ENCODE measurements at regions not wholly inside any gene's neighbourhood (a gene's known extent, or its start where the extent isn't known, plus 50 kb on each side); places are given as distances from the start of the nearest gene placed in this dataset.
"Not testable (repeated sequence)": the region's sequence is repeated elsewhere in the genome, so short reads cannot be mapped to it uniquely, and the experiment has no call there.

GRCh38 chr5:154542581-154542980, 64.6 kb upstream of the HAND1 start:
- DNase-seq, result no peak

- no peak for DNase-seq
Measured at GRCh38 chr5:154542000-154542399, 64.0 kb upstream of the HAND1 start.

GRCh38 chr5:154541553-154541952, 63.5 kb upstream of the HAND1 start:
- no peak for DNase-seq

- DNase-seq, result no peak
Measured at GRCh38 chr5:154540600-154540999, 62.6 kb upstream of the HAND1 start.

- no peak for DNase-seq
Measured at GRCh38 chr5:154538492-154538891, 60.5 kb upstream of the HAND1 start.

- DNase-seq, result not testable (repeated sequence)
Measured at GRCh38 chr5:154536439-154536838, 58.4 kb upstream of the HAND1 start.

GRCh38 chr5:154535535-154535934, 57.5 kb upstream of the HAND1 start:
- DNase-seq, result no peak

- no peak for DNase-seq
Measured at GRCh38 chr5:154534457-154535050, 56.5 kb upstream of the HAND1 start.

GRCh38 chr5:154529282-154529681, 51.3 kb upstream of the HAND1 start:
- no peak for DNase-seq

- DNase-seq, result no peak
Measured at GRCh38 chr5:154528005-154528594, 50.1 kb upstream of the HAND1 start.

All from NCI-H1105 (cell line).